ENCODE measurements at regions not wholly inside any gene's neighbourhood (a gene's known extent, or its start where the extent isn't known, plus 50 kb on each side); places are given as distances from the start of the nearest gene placed in this dataset.
"Not testable (repeated sequence)": the region's sequence is repeated elsewhere in the genome, so short reads cannot be mapped to it uniquely, and the experiment has no call there.

DNA sequence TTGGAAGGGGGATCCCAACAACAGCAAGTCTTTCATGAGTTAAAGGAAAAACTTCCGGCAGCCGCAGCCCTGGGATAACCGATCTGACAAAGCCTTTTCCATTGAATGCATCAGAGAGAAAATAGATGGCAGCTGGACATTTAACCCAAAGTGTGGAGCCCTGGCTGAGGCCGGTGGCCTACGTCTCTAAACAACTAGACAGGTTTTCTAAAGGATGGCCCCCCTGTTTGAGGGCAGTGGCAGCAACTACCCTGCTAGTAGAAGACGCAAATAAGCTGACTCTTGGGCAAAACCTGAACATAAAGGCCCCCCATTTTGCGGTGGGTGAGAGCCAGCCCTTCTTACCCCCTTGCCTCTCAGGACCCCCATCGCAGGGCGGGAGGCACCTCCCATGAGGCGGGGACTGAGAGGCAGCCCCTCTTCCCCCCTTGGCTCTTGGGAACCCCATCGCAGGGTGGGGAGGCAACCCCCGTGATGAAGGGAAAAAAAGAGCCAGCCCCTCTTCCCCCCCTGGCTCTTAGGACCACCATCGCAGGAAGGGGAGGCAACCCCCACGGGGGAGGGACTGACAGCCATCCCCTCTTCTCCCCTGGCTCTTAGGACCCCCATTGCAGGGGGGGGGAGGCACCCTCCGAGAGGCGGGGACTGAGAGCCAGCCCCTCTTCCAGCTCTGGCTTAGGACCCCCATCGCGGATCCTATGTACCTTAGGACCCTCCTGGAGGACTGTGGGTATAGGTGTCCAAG, 2422.9 kb upstream of the PCDH20 start:
- BruUV-seq (replicated peaks) = no TSS peak
- CTCF ChIA-PET = no interaction called here
- FAIRE-seq = no peak

DNA sequence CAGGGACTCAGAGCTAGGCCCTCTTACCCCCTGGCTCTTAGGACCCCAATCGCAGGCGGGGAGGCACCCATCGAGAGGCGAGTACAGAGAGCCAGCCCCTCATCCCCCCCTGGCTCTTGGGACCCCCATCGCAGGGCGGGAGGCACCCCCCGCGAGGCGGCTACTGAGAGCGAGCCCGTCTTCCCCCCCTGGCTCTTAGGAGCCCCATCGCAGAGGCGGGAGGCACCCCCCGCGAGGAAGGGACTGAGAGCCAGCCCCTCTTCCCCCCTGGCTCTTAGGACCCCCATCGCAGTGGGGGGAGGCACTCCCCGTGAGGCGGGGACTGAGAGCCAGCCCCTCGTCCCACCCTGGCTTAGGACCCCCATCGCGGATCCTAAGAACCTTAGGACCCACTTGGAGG, 2422.1 kb upstream of the PCDH20 start:
- dilution Hi-C loops (cut with MboI; ENCODE audit: extremely low pct_ligation_motif_present, low sequenced_read_pairs); FAIRE-seq: not testable (repeated sequence)

More for the DNA sequence above, 2422.9 kb upstream of the PCDH20 start:
- Histone ChIP-seq H4K20me1 (replicated peaks; ENCODE audit: control insufficient read depth, extremely low read depth, insufficient read depth, low read length) (no peaks in the 10 kb centered on the region), H3K9me1 (replicated peaks; ENCODE audit: control insufficient read depth, extremely low read depth, insufficient read depth, low read length) (no peaks in the 10 kb centered on the region), H3K27me3 (ENCODE audit: control insufficient read depth in 2 of 2, insufficient read depth in 2 of 2, low read length in 2 of 2) (no peaks in the 10 kb centered on the region), H3K27ac (ENCODE audit: insufficient read depth, low read depth, low read length) (no peak overlapping the region), H3K9ac (replicated peaks; ENCODE audit: extremely low read depth, insufficient read depth, low read length) (no peak overlapping the region), H2AFZ (ENCODE audit: low read depth, low read length) (no peak overlapping the region), H3K4me3 (replicated peaks in 1 of 3; ENCODE audit: insufficient read depth in 1 of 3, low read depth in 1 of 3, low read length in 3 of 3) (no peak overlapping the region), H3K4me2 (ENCODE audit: insufficient read depth, low read length) (no peak overlapping the region), H3K9me3 (replicated peaks; ENCODE audit: control insufficient read depth, insufficient read depth, low read length) (no peaks in the 10 kb centered on the region), H3K36me3 (ENCODE audit: control insufficient read depth in 2 of 2, extremely low read depth in 1 of 2, insufficient read depth in 2 of 2, low read length in 2 of 2) (no peaks in the 10 kb centered on the region), H3K4me1 (ENCODE audit: control insufficient read depth, extremely low read depth, insufficient read depth, low read length) (no peaks in the 10 kb centered on the region), H3K79me2 (ENCODE audit: control insufficient read depth, insufficient read depth, low read length) (no peaks in the 10 kb centered on the region)
- intact Hi-C loops (cut with micrococcal nuclease) = no loop called here
- dilution Hi-C loops (cut with MboI; ENCODE audit: extremely low pct_ligation_motif_present, low sequenced_read_pairs) = no loop called here
- DNase-seq (ENCODE audit: low read depth, low spot score) = no peak
- POLR2A ChIA-PET = no interaction called here
- no peak for TF ChIP-seq FOS (IDR thresholded peaks at IDR 0.05; ENCODE audit: borderline replicate concordance, insufficient read depth, low read length)
- TF ChIP-seq POLR2AphosphoS5 (IDR thresholded peaks at IDR 0.05; ENCODE audit: insufficient read depth, low read depth, low read length) = no peak
- no peak for TF ChIP-seq POLR2A (IDR thresholded peaks at IDR 0.05; ENCODE audit: low read depth, low read length)
- TF ChIP-seq, protein P1, sequence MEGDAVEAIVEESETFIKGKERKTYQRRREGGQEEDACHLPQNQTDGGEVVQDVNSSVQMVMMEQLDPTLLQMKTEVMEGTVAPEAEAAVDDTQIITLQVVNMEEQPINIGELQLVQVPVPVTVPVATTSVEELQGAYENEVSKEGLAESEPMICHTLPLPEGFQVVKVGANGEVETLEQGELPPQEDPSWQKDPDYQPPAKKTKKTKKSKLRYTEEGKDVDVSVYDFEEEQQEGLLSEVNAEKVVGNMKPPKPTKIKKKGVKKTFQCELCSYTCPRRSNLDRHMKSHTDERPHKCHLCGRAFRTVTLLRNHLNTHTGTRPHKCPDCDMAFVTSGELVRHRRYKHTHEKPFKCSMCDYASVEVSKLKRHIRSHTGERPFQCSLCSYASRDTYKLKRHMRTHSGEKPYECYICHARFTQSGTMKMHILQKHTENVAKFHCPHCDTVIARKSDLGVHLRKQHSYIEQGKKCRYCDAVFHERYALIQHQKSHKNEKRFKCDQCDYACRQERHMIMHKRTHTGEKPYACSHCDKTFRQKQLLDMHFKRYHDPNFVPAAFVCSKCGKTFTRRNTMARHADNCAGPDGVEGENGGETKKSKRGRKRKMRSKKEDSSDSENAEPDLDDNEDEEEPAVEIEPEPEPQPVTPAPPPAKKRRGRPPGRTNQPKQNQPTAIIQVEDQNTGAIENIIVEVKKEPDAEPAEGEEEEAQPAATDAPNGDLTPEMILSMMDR (IDR thresholded peaks at IDR 0.05; ENCODE audit: extremely low read depth in 1 of 2, insufficient read depth in 1 of 2, low read depth in 1 of 2, low read length in 2 of 2) = no peak
- no peak for TF ChIP-seq GATA2 (IDR thresholded peaks at IDR 0.05; ENCODE audit: insufficient read depth, insufficient read length, low read depth, low read length)
- TF ChIP-seq EZH2 (IDR thresholded peaks at IDR 0.05; ENCODE audit: borderline replicate concordance, low read depth, low read length, severe bottlenecking) = no peak
- no peak for TF ChIP-seq MYC (IDR thresholded peaks at IDR 0.05; ENCODE audit: low read depth, low read length)
- TF ChIP-seq, protein P2, sequence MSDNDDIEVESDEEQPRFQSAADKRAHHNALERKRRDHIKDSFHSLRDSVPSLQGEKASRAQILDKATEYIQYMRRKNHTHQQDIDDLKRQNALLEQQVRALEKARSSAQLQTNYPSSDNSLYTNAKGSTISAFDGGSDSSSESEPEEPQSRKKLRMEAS (IDR thresholded peaks at IDR 0.05; ENCODE audit: insufficient read depth, insufficient read length) = no peak
- TF ChIP-seq JUN (IDR thresholded peaks at IDR 0.05; ENCODE audit: borderline replicate concordance, insufficient read depth, insufficient read length, low read depth) = no peak

DNA sequence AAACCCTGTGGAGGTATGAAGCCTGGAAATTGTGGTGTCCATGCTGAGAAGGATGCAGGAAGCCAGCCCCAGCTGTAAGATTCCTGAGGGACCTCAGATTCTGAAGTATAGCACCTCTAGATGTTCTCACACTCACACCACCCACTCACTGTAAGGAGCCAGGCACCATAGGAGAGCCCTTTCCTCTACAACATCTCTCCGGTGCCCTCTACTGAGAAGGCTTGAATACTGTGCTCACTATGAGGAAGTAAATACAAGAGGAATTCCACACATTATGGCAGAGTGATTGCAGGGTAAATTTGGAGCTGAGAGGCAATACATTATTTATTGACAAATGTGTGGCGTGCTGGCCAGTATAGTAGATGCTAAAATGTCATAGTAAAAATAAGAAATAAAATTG, 2414.0 kb upstream of the PCDH20 start:
- FAIRE-seq; H3K27me3 ChIP-seq (ENCODE audit: control insufficient read depth in 2 of 2, insufficient read depth in 2 of 2, low read length in 2 of 2); H3K4me3 ChIP-seq (replicated peaks in 1 of 3; ENCODE audit: insufficient read depth in 1 of 3, low read depth in 1 of 3, low read length in 3 of 3); CTCF ChIA-PET; H3K27ac ChIP-seq (ENCODE audit: insufficient read depth, low read depth, low read length); H4K20me1 ChIP-seq (replicated peaks; ENCODE audit: control insufficient read depth, extremely low read depth, insufficient read depth, low read length); H3K9ac ChIP-seq (replicated peaks; ENCODE audit: extremely low read depth, insufficient read depth, low read length); H3K9me3 ChIP-seq (replicated peaks; ENCODE audit: control insufficient read depth, insufficient read depth, low read length); intact Hi-C loops (cut with micrococcal nuclease); BruUV-seq (replicated peaks); dilution Hi-C loops (cut with MboI; ENCODE audit: extremely low pct_ligation_motif_present, low sequenced_read_pairs); H3K79me2 ChIP-seq (ENCODE audit: control insufficient read depth, insufficient read depth, low read length); H2AFZ ChIP-seq (ENCODE audit: low read depth, low read length); POLR2A ChIA-PET; H3K36me3 ChIP-seq (ENCODE audit: control insufficient read depth in 2 of 2, extremely low read depth in 1 of 2, insufficient read depth in 2 of 2, low read length in 2 of 2); H3K4me1 ChIP-seq (ENCODE audit: control insufficient read depth, extremely low read depth, insufficient read depth, low read length); DNase-seq (ENCODE audit: low read depth, low spot score); H3K4me2 ChIP-seq (ENCODE audit: insufficient read depth, low read length); H3K9me1 ChIP-seq (replicated peaks; ENCODE audit: control insufficient read depth, extremely low read depth, insufficient read depth, low read length): not testable (repeated sequence)

More for the DNA sequence above, 2422.1 kb upstream of the PCDH20 start:
- H3K36me3 ChIP-seq (ENCODE audit: control insufficient read depth in 2 of 2, extremely low read depth in 1 of 2, insufficient read depth in 2 of 2, low read length in 2 of 2); DNase-seq (ENCODE audit: low read depth, low spot score); H3K9me3 ChIP-seq (replicated peaks; ENCODE audit: control insufficient read depth, insufficient read depth, low read length); BruUV-seq (replicated peaks); H3K27ac ChIP-seq (ENCODE audit: insufficient read depth, low read depth, low read length); H2AFZ ChIP-seq (ENCODE audit: low read depth, low read length); H3K4me2 ChIP-seq (ENCODE audit: insufficient read depth, low read length); H3K9ac ChIP-seq (replicated peaks; ENCODE audit: extremely low read depth, insufficient read depth, low read length); H4K20me1 ChIP-seq (replicated peaks; ENCODE audit: control insufficient read depth, extremely low read depth, insufficient read depth, low read length); H3K4me1 ChIP-seq (ENCODE audit: control insufficient read depth, extremely low read depth, insufficient read depth, low read length); H3K4me3 ChIP-seq (replicated peaks in 1 of 3; ENCODE audit: insufficient read depth in 1 of 3, low read depth in 1 of 3, low read length in 3 of 3); H3K27me3 ChIP-seq (ENCODE audit: control insufficient read depth in 2 of 2, insufficient read depth in 2 of 2, low read length in 2 of 2); H3K79me2 ChIP-seq (ENCODE audit: control insufficient read depth, insufficient read depth, low read length); POLR2A ChIA-PET; H3K9me1 ChIP-seq (replicated peaks; ENCODE audit: control insufficient read depth, extremely low read depth, insufficient read depth, low read length); intact Hi-C loops (cut with micrococcal nuclease); CTCF ChIA-PET: not testable (repeated sequence)

Data from endothelial cell of umbilical vein (primary cell).